H1 (cell line): ENCODE measurements at regions not wholly inside any gene's neighbourhood (a gene's known extent, or its start where the extent isn't known, plus 50 kb on each side); places are given as distances from the start of the nearest gene placed in this dataset.

ENCODE experiments used
- ATF3 ChIP-seq: IDR thresholded peaks from 2 replicates; pipeline ENCODE4 v1.6.1; 2011; ENCODE audit warnings: low read depth, mild to moderate bottlenecking, low read length; ENCODE audit not compliant: insufficient read depth
- CHD7 ChIP-seq: fragments of 300-600 bp; sonication (generic); IDR thresholded peaks from 2 replicates; pipeline ENCODE4 v1.7.1; 2012; ENCODE audit warnings: low read length, moderate library complexity, mild to moderate bottlenecking, inconsistent platforms; ENCODE audit not compliant: insufficient replicate concordance
- JUN ChIP-seq: IDR thresholded peaks from 2 replicates; pipeline ENCODE4 v1.6.1; 2011; ENCODE audit warnings: low read depth, mild to moderate bottlenecking, improper control_type of control experiment, low read length
- SIRT6 ChIP-seq: IDR thresholded peaks from one replicate; pipeline ENCODE4 v1.7.1; 2012; ENCODE audit warnings: low read length, inconsistent platforms
- TBP ChIP-seq: IDR thresholded peaks from 2 replicates; pipeline ENCODE4 v1.6.1; 2011; ENCODE audit warnings: low read depth, low read length, improper control_type of control experiment
- TCF12 ChIP-seq: IDR thresholded peaks from 2 replicates; pipeline ENCODE4 v1.6.1; 2011; ENCODE audit warnings: low read depth, mild to moderate bottlenecking, low read length

GRCh38 chr5:138640646-138641254 is 65.5 kb upstream of the HSPA9 start (continued):
- TF ChIP-seq CHD7, result no peak
- TF ChIP-seq TCF12, result no peak
- TF ChIP-seq JUN, result no peak
- no peak for TF ChIP-seq TBP
- TF ChIP-seq ATF3, result no peak
- TF ChIP-seq SIRT6, result no peak
